ENCODE measurements at regions not wholly inside any gene's neighbourhood (a gene's known extent, or its start where the extent isn't known, plus 50 kb on each side); places are given as distances from the start of the nearest gene placed in this dataset.
A peak's percentile ranks its signal among the peaks of the same experiment; 100 is the strongest.

DNA sequence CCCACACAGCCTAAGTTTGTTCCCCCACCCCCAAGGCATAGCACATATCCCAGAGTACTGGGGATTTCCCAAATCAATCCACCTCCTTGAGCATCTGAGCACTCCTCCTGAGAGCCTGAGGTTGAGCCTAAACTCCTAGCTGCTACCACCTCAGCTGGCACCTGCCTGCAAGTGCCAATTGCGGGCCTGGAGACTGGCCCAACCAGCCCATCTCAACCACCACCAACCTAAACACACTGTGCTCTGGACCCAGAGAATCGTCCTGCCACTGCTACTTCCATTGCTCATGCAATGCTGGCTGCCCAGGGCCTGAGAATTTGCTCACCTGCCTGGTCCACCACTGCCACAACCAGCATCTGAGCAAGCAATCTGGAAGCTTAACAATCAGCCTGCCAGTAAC, 177.1 kb downstream of the FGF13 start:
- Histone ChIP-seq H3K27me3 (replicated peaks; ENCODE audit: control insufficient read depth, insufficient read depth, low read length) (no peaks in the 10 kb centered on the region), H3K4me1 (ENCODE audit: control insufficient read depth, insufficient read depth, low read length) (no peaks in the 10 kb centered on the region), H3K36me3 (ENCODE audit: control insufficient read depth, insufficient read depth, low read length, severe bottlenecking) (no peaks in the 10 kb centered on the region), H3K4me3 (ENCODE audit: low read length) (no peak overlapping the region), H3K9me3 (ENCODE audit: control insufficient read depth, low read length) (no peaks in the 10 kb centered on the region), H3K9ac (ENCODE audit: low read length) (no peak overlapping the region)
- no peak for DNase-seq (ENCODE audit: low read depth)

DNA sequence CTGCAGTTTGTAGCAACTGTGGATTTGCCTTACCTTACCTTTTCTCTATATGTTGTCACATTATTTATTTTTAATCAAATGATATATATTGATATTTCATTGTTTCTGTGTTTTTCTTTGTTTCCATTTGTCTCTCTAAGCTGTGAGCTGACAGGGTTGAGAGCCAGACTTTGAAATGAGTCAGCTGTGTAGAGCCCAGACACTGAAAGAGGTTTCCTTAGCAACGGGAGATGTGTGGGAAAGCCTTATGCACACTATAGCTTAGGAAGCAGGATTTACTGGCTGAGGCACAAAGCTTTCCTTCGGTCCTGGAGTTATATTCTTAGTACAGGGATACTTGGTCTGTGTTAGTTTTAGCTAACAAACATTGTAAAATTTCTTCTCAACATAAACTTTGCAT, 192.2 kb downstream of the FGF13 start:
- H3K9me3 ChIP-seq (ENCODE audit: control insufficient read depth, low read length), result no peaks in the 10 kb centered on the region
- H3K27me3 ChIP-seq (replicated peaks; ENCODE audit: control insufficient read depth, insufficient read depth, low read length), result no peaks in the 10 kb centered on the region
- no peaks in the 10 kb centered on the region for H3K36me3 ChIP-seq (ENCODE audit: control insufficient read depth, insufficient read depth, low read length, severe bottlenecking)
- no peak overlapping the region for H3K9ac ChIP-seq (ENCODE audit: low read length)
- no peaks in the 10 kb centered on the region for H3K4me1 ChIP-seq (ENCODE audit: control insufficient read depth, insufficient read depth, low read length)
- no peak for DNase-seq (ENCODE audit: low read depth)
- H3K4me3 ChIP-seq (ENCODE audit: low read length), result no peak overlapping the region

DNA sequence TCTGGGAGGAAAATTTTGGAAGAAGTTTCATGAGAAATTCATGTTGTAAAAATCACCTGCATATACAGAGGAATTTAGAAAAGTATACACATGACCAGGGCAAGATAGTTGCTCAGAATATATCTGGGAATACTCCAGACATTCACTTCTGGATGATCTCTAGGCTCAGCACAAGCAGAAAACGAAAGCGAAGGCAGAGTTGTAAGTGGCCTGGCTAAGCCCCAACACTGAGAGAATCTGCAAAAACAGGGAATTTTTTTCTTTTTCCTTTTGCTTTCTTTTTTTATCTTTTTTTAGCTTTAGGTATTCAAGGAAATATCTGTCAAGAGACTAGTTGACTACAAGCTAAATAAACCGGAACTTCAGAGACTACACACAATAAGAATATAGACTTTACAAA, 207.2 kb downstream of the FGF13 start:
- no peak for DNase-seq (ENCODE audit: low read depth)
- no peaks in the 10 kb centered on the region for H3K4me1 ChIP-seq (ENCODE audit: control insufficient read depth, insufficient read depth, low read length)
- no peaks in the 10 kb centered on the region for H3K27me3 ChIP-seq (replicated peaks; ENCODE audit: control insufficient read depth, insufficient read depth, low read length)
- H3K36me3 ChIP-seq (ENCODE audit: control insufficient read depth, insufficient read depth, low read length, severe bottlenecking), result no peaks in the 10 kb centered on the region
- no peaks in the 10 kb centered on the region for H3K9me3 ChIP-seq (ENCODE audit: control insufficient read depth, low read length)
- H3K9ac ChIP-seq (ENCODE audit: low read length), result no peak overlapping the region
- peak overlapping the region; percentile 42 for H3K4me3 ChIP-seq (ENCODE audit: low read length)

DNA sequence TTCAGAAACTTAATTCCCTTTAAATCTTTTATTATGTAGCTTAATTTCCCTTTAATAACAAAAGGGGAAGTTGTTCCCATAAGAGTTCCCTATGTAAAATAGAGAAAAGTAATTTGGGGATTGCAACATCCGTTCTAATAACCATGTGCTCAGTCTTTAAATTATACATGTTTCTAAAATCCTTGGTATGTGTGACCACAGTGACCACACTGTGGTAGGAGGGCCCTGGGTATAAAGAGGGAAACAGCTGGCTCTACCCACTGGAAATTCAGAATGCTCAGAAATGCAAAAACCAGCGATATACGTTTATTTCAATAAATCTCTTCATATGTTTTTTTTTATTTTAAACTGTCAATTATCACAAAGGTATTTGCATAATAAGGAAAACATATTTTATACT, 219.1 kb downstream of the FGF13 start:
- no peak for DNase-seq (ENCODE audit: low read depth)
- Histone ChIP-seq H3K4me3 (ENCODE audit: low read length) (no peak overlapping the region), H3K9ac (ENCODE audit: low read length) (no peak overlapping the region), H3K36me3 (ENCODE audit: control insufficient read depth, insufficient read depth, low read length, severe bottlenecking) (no peaks in the 10 kb centered on the region), H3K9me3 (ENCODE audit: control insufficient read depth, low read length) (peaks cover 5% of the 10 kb centered on the region), H3K4me1 (ENCODE audit: control insufficient read depth, insufficient read depth, low read length) (no peaks in the 10 kb centered on the region), H3K27me3 (replicated peaks; ENCODE audit: control insufficient read depth, insufficient read depth, low read length) (peaks cover 3% of the 10 kb centered on the region)

DNA sequence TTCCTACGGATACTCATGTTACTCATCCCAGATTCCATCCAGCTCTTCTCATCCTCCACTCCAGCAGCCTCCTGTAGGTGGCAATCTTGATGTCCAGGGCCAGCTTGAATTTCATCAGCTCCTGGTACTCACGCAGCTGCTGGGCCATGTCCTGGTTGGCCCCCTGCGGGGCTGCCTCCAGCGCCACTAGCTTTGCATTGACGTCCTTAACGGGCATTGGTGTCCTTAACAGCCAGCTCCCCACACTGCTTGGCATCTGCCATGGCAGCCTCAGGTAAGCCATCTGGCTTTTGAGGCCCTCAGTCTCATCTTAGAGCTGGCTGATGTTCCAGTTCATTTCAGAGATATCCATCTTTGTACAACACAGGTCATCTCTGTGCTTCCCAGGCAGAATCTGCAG, 223.7 kb downstream of the FGF13 start:
- Histone ChIP-seq H3K4me1 (ENCODE audit: control insufficient read depth, insufficient read depth, low read length) (no peaks in the 10 kb centered on the region), H3K9me3 (ENCODE audit: control insufficient read depth, low read length) (no peaks in the 10 kb centered on the region), H3K36me3 (ENCODE audit: control insufficient read depth, insufficient read depth, low read length, severe bottlenecking) (no peaks in the 10 kb centered on the region), H3K9ac (ENCODE audit: low read length) (no peak overlapping the region), H3K27me3 (replicated peaks; ENCODE audit: control insufficient read depth, insufficient read depth, low read length) (peaks cover 3% of the 10 kb centered on the region), H3K4me3 (ENCODE audit: low read length) (no peak overlapping the region)
- DNase-seq (ENCODE audit: low read depth), result no peak

DNA sequence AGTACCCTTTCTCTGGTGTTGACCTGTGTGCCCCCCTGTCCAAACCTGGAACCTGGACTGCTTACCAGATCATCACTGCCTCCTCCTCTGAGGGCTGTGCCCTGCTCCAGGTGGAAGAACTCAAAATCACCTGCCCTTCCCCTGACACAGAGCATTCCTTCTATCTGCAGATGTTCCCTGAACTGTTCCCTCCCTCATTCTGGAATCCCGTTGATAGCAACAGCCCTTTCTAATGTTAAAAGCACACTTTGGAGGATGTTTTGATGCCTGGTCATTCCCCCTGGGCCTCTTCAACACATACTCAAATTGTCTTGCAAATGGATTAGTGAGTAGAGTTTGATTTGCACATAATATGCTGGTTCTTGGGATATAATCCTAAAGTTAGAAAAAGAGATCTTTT, 225.8 kb downstream of the FGF13 start:
- Histone ChIP-seq H3K4me1 (ENCODE audit: control insufficient read depth, insufficient read depth, low read length) (no peaks in the 10 kb centered on the region), H3K4me3 (ENCODE audit: low read length) (no peak overlapping the region), H3K36me3 (ENCODE audit: control insufficient read depth, insufficient read depth, low read length, severe bottlenecking) (no peaks in the 10 kb centered on the region), H3K27me3 (replicated peaks; ENCODE audit: control insufficient read depth, insufficient read depth, low read length) (peaks cover 3% of the 10 kb centered on the region), H3K9ac (ENCODE audit: low read length) (no peak overlapping the region), H3K9me3 (ENCODE audit: control insufficient read depth, low read length) (no peaks in the 10 kb centered on the region)
- DNase-seq (ENCODE audit: low read depth), result no peak

DNA sequence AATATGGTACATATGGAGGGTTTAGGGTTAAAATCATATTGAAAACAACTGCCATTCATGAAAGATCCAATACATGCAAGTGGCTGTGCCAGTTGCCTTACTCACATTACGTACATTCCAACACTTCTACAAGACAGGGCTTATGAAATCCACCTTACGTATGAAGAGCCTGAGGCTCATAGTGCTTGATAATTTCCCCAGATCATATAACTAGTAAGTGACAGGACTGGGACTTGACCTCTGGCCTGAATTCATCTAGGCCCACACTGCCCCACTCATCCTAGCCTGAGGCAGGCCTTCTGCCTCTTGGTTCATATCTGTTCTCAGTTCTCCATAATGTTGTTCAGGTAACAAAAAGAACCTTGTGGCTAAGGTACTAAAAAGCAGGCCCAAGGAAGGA, 226.3 kb downstream of the FGF13 start:
- Histone ChIP-seq H3K9ac (ENCODE audit: low read length) (no peak overlapping the region), H3K9me3 (ENCODE audit: control insufficient read depth, low read length) (no peaks in the 10 kb centered on the region), H3K36me3 (ENCODE audit: control insufficient read depth, insufficient read depth, low read length, severe bottlenecking) (no peaks in the 10 kb centered on the region), H3K27me3 (replicated peaks; ENCODE audit: control insufficient read depth, insufficient read depth, low read length) (peaks cover 3% of the 10 kb centered on the region), H3K4me3 (ENCODE audit: low read length) (no peak overlapping the region), H3K4me1 (ENCODE audit: control insufficient read depth, insufficient read depth, low read length) (no peaks in the 10 kb centered on the region)
- DNase-seq (ENCODE audit: low read depth), result no peak

DNA sequence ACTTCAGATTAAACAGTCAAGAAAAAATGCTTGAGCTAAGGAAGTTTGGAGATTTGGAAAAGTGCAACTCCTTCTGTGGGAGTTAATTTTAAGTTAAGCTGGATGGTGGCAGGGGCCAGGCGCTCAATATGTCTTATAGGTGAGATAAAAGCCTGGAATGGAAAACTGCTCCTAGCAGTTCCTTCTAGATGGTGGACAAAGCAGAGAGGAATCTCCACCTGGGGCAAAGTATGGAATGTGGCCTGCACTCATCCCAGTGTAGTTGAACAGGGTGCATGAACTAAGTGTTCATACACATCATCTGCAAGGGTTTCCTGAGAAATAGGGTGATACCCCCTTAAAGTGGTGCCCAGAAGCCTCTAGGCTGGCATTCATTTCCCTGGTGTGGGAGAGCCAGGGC, 227.1 kb downstream of the FGF13 start:
- Histone ChIP-seq H3K36me3 (ENCODE audit: control insufficient read depth, insufficient read depth, low read length, severe bottlenecking) (no peaks in the 10 kb centered on the region), H3K27me3 (replicated peaks; ENCODE audit: control insufficient read depth, insufficient read depth, low read length) (no peaks in the 10 kb centered on the region), H3K9ac (ENCODE audit: low read length) (no peak overlapping the region), H3K4me1 (ENCODE audit: control insufficient read depth, insufficient read depth, low read length) (no peaks in the 10 kb centered on the region), H3K4me3 (ENCODE audit: low read length) (no peak overlapping the region), H3K9me3 (ENCODE audit: control insufficient read depth, low read length) (no peaks in the 10 kb centered on the region)
- no peak for DNase-seq (ENCODE audit: low read depth)

DNA sequence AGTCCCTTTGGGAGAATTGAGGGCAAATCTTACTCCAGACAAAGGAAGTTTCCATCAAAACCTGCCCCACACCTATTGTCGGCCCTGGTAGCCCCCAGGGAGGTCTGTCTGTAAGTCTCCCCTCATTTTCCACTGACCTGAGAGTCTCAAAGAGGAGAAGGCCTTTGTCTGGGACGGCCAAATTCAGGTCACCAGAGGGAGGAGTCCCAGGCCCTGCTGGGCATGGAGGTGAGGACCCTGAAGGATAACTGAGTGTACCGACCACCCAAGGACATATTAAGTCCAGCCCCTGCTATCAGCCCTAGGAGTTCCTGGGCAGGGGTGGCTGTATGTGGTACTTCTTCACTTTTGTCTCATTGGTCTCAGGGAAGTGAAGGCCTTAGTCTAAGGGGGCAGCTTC, 229.9 kb downstream of the FGF13 start:
- Histone ChIP-seq H3K9ac (ENCODE audit: low read length) (no peak overlapping the region), H3K27me3 (replicated peaks; ENCODE audit: control insufficient read depth, insufficient read depth, low read length) (no peaks in the 10 kb centered on the region), H3K4me3 (ENCODE audit: low read length) (no peak overlapping the region), H3K36me3 (ENCODE audit: control insufficient read depth, insufficient read depth, low read length, severe bottlenecking) (no peaks in the 10 kb centered on the region), H3K9me3 (ENCODE audit: control insufficient read depth, low read length) (no peaks in the 10 kb centered on the region), H3K4me1 (ENCODE audit: control insufficient read depth, insufficient read depth, low read length) (no peaks in the 10 kb centered on the region)
- DNase-seq (ENCODE audit: low read depth), result no peak

DNA sequence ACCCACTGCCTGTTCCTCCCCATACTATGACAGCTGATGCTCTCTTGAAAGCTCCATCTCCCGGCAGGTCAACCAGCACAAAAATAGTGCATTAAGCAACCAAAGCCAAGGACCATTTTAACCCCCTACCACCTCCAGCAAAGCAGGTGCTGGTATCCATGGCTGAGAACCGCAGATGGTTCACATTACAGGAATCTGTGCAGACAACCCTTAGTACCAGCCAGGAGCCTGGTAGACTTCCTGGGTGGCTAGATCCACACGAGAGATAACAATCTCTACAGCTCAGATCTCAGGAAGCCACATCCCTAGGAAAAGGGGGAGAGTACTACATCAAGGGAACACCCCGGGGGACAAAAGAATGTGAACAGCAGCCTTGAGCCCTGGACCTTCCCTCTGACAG, 248.0 kb downstream of the FGF13 start:
- DNase-seq (ENCODE audit: low read depth), result no peak
- Histone ChIP-seq H3K36me3 (ENCODE audit: control insufficient read depth, insufficient read depth, low read length, severe bottlenecking) (no peaks in the 10 kb centered on the region), H3K4me3 (ENCODE audit: low read length) (no peak overlapping the region), H3K9ac (ENCODE audit: low read length) (no peak overlapping the region), H3K9me3 (ENCODE audit: control insufficient read depth, low read length) (no peaks in the 10 kb centered on the region), H3K27me3 (replicated peaks; ENCODE audit: control insufficient read depth, insufficient read depth, low read length) (no peaks in the 10 kb centered on the region), H3K4me1 (ENCODE audit: control insufficient read depth, insufficient read depth, low read length) (no peaks in the 10 kb centered on the region)
